Left lung (tissue), 4 donors: ENCODE measurements at regions not wholly inside any gene's neighbourhood (a gene's known extent, or its start where the extent isn't known, plus 50 kb on each side); places are given as distances from the start of the nearest gene placed in this dataset.

Experiments used
- ATAC-seq: fragments of 200-7000 bp; cut with Tn5 transposase; one replicate; pipeline ENCODE4 v1.9.1; 2020; ENCODE audit warnings: moderate library complexity
- DNase-seq, 4 donors: peaks; one replicate each; pipeline ENCODE4 v3.0.0-alpha.2; 2013 to 2020
- H3K27ac ChIP-seq, 2 donors: fragments of 200-600 bp; sonication (generic) in 1 of 2; one replicate each; pipeline versions ENCODE4 v1.5.0 to v1.8.0; 2020 to 2021
- H3K27me3 ChIP-seq, 2 donors: fragments of 200-600 bp; sonication (generic) in 1 of 2; one replicate each; pipeline versions ENCODE4 v1.5.0 to v1.8.0; 2020 to 2021
- H3K36me3 ChIP-seq, 2 donors: fragments of 200-600 bp; sonication (generic) in 1 of 2; one replicate each; pipeline versions ENCODE4 v1.5.0 to v1.8.0; 2020 to 2021
- H3K4me1 ChIP-seq, 2 donors: fragments of 200-600 bp; one replicate each; pipeline ENCODE4 v1.8.0; 2021
- H3K4me3 ChIP-seq, 2 donors: fragments of 200-600 bp; sonication (generic) in 1 of 2; one replicate each; pipeline versions ENCODE4 v1.5.0 to v1.8.0; 2020 to 2021; ENCODE audit warnings: mild to moderate bottlenecking in 1 of 2
- H3K9me3 ChIP-seq, 2 donors: fragments of 200-600 bp; sonication (generic) in 1 of 2; one replicate each; pipeline versions ENCODE4 v1.5.0 to v1.8.0; 2020 to 2021
- intact Hi-C, 2 donors: fragments of 100-400 bp; cut with DNase I; formaldehyde crosslinking; loops; one replicate each; pipeline versions ENCODE4 v1.11.2 to v1.14.2; 2022
- TF ChIP-seq, protein P1 (sequence below), 2 donors: fragments of 200-600 bp; sonication (generic) in 1 of 2; IDR thresholded peaks; one replicate each; pipeline versions ENCODE4 v1.5.0 to v1.8.0; 2021; ENCODE audit warnings: antibody characterized with exemption in 2 of 2
- donor health status: DM: no; HTN: yes; CAD: no.
- donor health status: DM: no; HTN: no; CAD: no.

DNA sequence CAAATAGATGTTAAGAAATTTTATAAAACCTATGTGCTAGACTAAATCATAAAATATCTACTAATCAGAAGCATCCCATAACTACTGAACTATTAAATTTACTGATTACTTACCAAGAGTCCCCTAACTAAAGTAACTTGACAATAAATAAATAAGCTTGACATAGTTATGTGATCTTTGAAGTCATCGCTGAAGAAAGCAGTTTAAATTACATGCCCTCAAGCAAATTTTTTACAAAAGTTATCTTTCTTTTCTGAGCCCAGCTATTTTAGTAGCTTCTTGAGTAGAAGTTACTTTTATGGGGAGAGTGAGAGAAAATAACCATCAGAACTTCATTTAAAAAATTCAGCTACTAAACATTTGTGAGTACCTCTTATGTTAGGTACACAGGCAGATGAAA is 150.9 kb upstream of the FAM241A start:
- TF ChIP-seq, protein P1, sequence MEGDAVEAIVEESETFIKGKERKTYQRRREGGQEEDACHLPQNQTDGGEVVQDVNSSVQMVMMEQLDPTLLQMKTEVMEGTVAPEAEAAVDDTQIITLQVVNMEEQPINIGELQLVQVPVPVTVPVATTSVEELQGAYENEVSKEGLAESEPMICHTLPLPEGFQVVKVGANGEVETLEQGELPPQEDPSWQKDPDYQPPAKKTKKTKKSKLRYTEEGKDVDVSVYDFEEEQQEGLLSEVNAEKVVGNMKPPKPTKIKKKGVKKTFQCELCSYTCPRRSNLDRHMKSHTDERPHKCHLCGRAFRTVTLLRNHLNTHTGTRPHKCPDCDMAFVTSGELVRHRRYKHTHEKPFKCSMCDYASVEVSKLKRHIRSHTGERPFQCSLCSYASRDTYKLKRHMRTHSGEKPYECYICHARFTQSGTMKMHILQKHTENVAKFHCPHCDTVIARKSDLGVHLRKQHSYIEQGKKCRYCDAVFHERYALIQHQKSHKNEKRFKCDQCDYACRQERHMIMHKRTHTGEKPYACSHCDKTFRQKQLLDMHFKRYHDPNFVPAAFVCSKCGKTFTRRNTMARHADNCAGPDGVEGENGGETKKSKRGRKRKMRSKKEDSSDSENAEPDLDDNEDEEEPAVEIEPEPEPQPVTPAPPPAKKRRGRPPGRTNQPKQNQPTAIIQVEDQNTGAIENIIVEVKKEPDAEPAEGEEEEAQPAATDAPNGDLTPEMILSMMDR (IDR thresholded peaks at IDR 0.05), result no peak
- Histone ChIP-seq H3K27me3 (no peaks in the 10 kb centered on the region), H3K36me3 (no peaks in the 10 kb centered on the region), H3K4me1 (no peaks in the 10 kb centered on the region), H3K27ac (no peak overlapping the region), H3K4me3 (no peak overlapping the region), H3K9me3 (peaks cover 0 to 1% of the 10 kb centered on the region in 2 donors)
- intact Hi-C loops, result no loop called here
- DNase-seq (no peak), ATAC-seq (no peak)

- DNase-seq (no peak), ATAC-seq (no peak)
- TF ChIP-seq, protein P1 (IDR thresholded peaks at IDR 0.05), result no peak
- intact Hi-C loops, result no loop called here
- Histone ChIP-seq H3K27me3 (no peaks in the 10 kb centered on the region), H3K9me3 (peaks cover 0 to 1% of the 10 kb centered on the region in 2 donors), H3K36me3 (no peaks in the 10 kb centered on the region), H3K4me3 (no peak overlapping the region), H3K27ac (no peak overlapping the region), H3K4me1 (no peaks in the 10 kb centered on the region)
Observed at GRCh38 chr4:111997785-111998184, 147.5 kb upstream of the FAM241A start.

DNA sequence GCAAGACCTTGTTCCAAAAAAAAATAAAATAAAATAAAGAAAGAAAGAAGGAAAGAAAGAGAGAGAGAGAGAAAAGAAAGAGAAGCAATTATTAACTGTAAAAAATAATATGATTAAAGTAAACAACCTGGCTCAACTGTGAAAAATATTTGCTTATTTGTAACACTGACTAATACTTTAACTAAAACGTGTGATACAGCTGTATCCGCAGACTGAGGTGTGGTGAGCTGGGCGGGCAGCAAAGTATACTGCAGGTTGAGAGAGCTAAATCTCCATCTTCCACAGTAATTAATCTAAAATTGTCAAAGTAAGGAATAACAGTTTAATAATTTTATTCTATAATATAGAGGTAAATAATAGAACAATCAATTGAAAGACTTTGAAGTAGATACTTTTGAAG is 145.5 kb upstream of the FAM241A start:
- no peaks in the 10 kb centered on the region for H3K27me3 ChIP-seq
- no peaks in the 10 kb centered on the region for H3K36me3 ChIP-seq
- ATAC-seq (no peak), DNase-seq (no peak)
- H3K9me3 ChIP-seq, result peaks cover 0 to 1% of the 10 kb centered on the region in 2 donors
- no peak overlapping the region for H3K4me3 ChIP-seq
- H3K4me1 ChIP-seq, result no peaks in the 10 kb centered on the region
- H3K27ac ChIP-seq, result no peak overlapping the region
- intact Hi-C loops, result no loop called here
- TF ChIP-seq, protein P1 (IDR thresholded peaks at IDR 0.05), result no peak

DNA sequence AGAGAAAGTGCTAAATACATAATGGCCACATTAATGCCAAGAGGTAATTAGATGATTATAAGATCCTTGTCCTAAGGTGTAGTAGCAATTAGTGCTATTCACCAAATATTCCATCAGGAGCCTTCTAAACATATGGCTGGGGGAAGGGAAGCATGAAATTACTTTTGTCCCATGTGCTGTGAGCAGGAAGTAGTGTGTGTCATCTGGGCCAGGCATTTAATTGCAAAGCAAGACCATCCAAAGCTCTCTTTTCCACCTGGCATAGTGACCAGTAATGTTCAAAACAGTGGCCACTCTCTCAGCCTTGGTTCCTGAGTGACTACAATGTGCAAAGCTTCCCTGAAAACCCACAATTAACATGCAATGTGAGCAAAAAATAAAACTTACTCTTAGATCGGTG is 144.2 kb upstream of the FAM241A start:
- intact Hi-C loops, result no loop called here
- ATAC-seq (no peak), DNase-seq (no peak)
- H3K27me3 ChIP-seq, result no peaks in the 10 kb centered on the region
- H3K27ac ChIP-seq, result no peak overlapping the region
- no peaks in the 10 kb centered on the region for H3K4me1 ChIP-seq
- H3K9me3 ChIP-seq, result peaks cover 0 to 1% of the 10 kb centered on the region in 2 donors
- TF ChIP-seq, protein P1 (IDR thresholded peaks at IDR 0.05), result no peak
- no peaks in the 10 kb centered on the region for H3K36me3 ChIP-seq
- no peak overlapping the region for H3K4me3 ChIP-seq

- Histone ChIP-seq H3K4me1 (no peaks in the 10 kb centered on the region), H3K27me3 (no peaks in the 10 kb centered on the region), H3K36me3 (no peaks in the 10 kb centered on the region), H3K9me3 (no peaks in the 10 kb centered on the region), H3K4me3 (no peak overlapping the region), H3K27ac (no peak overlapping the region)
- no peak for DNase-seq
- ATAC-seq, result no peak
- intact Hi-C loops, result no loop called here
- TF ChIP-seq, protein P1 (IDR thresholded peaks at IDR 0.05), result no peak
Observed at GRCh38 chr4:112002248-112002661, 143.0 kb upstream of the FAM241A start.
